HEK293 (cell line): ENCODE measurements at regions not wholly inside any gene's neighbourhood (a gene's known extent, or its start where the extent isn't known, plus 50 kb on each side); places are given as distances from the start of the nearest gene placed in this dataset.

Experiments used
- CTCF ChIA-PET: fragments of 350-600 bp; formaldehyde crosslinking; extraction: SDS; loops from one replicate; lab custom pipeline; 2021; ENCODE audit warnings: antibody characterized with exemption; lab: Yijun Ruan, JAX
- POLR2A ChIA-PET: fragments of 300-600 bp; formaldehyde crosslinking; extraction: SDS; loops from one replicate; lab custom pipeline; 2020; ENCODE audit warnings: antibody characterized with exemption, inconsistent platforms; lab: Yijun Ruan, JAX
- H3K27ac ChIP-seq: fragments of 200-500 bp; sonication (Bioruptor generic); 2 replicates; pipeline ENCODE4 v1.5.1; 2014; ENCODE audit warnings: low read depth, low read length, control low read depth, inconsistent platforms; ENCODE audit errors: extremely low read depth
- H3K36me3 ChIP-seq, 2 experiments: fragments of 200-500 bp in 1 of 2; sonication (Bioruptor generic) in 1 of 2; 1 replicate in 1 of 2; 2 replicates in 1 of 2; pipeline ENCODE4 v1.5.1; 2014 to 2017; ENCODE audit warnings: inconsistent platforms in 2 of 2, low read length in 2 of 2; ENCODE audit not compliant: control insufficient read depth in 2 of 2, insufficient read depth in 1 of 2
- H3K4me1 ChIP-seq: fragments of 200-500 bp; sonication (Bioruptor generic); 2 replicates; pipeline ENCODE4 v1.5.1; 2014; ENCODE audit warnings: mild to moderate bottlenecking, low read length, inconsistent platforms; ENCODE audit not compliant: control insufficient read depth, insufficient read depth
- H3K4me3 ChIP-seq: 2 replicates; pipeline ENCODE4 v1.5.1; 2011; ENCODE audit warnings: low read depth, mild to moderate bottlenecking, control low read depth, low read length, moderate library complexity
- H3K9me3 ChIP-seq: fragments of 200-500 bp; sonication (Bioruptor generic); 2 replicates; pipeline ENCODE4 v1.5.1; 2014; ENCODE audit warnings: low read depth, low read length, inconsistent platforms; ENCODE audit not compliant: control insufficient read depth, insufficient read depth
- BCL11B ChIP-seq: fragments of 450-650 bp; formaldehyde crosslinking; IDR thresholded peaks from 2 replicates; pipeline ENCODE4 v1.5.1; 2016; ENCODE audit warnings: low read depth, missing biosample characterization, missing genetic modification characterization
- GLI4 ChIP-seq: fragments of 450-650 bp; formaldehyde crosslinking; IDR thresholded peaks from 2 replicates; pipeline ENCODE4 v1.5.1; 2016; ENCODE audit warnings: missing biosample characterization, missing genetic modification characterization
- HOXD13 ChIP-seq: sonication (generic); formaldehyde crosslinking; IDR thresholded peaks from 2 replicates; pipeline ENCODE4 v1.8.0; 2022; ENCODE audit warnings: missing genetic modification reagents, borderline replicate concordance
- MYNN ChIP-seq: fragments of 450-650 bp; formaldehyde crosslinking; IDR thresholded peaks from 2 replicates; pipeline ENCODE4 v1.5.1; 2016; ENCODE audit warnings: missing biosample characterization, missing genetic modification characterization, borderline replicate concordance
- OSR2 ChIP-seq: fragments of 450-650 bp; formaldehyde crosslinking; IDR thresholded peaks from 2 replicates; pipeline ENCODE4 v1.5.1; 2016; ENCODE audit warnings: missing biosample characterization, missing genetic modification characterization
- RBAK ChIP-seq: fragments of 450-650 bp; formaldehyde crosslinking; IDR thresholded peaks from 2 replicates; pipeline ENCODE4 v1.5.1; 2016; ENCODE audit warnings: missing biosample characterization, missing genetic modification characterization
- REPIN1 ChIP-seq: fragments of 450-650 bp; formaldehyde crosslinking; IDR thresholded peaks from 2 replicates; pipeline ENCODE4 v1.5.1; 2017; ENCODE audit warnings: missing biosample characterization, missing genetic modification characterization, low read depth
- SCRT1 ChIP-seq: fragments of 450-650 bp; formaldehyde crosslinking; IDR thresholded peaks from 2 replicates; pipeline ENCODE4 v1.5.1; 2016; ENCODE audit warnings: missing biosample characterization, missing genetic modification characterization, borderline replicate concordance
- ZBTB21 ChIP-seq: fragments of 450-650 bp; formaldehyde crosslinking; IDR thresholded peaks from 2 replicates; pipeline ENCODE4 v1.5.1; 2017; ENCODE audit warnings: missing biosample characterization, missing genetic modification characterization
- ZFP37 ChIP-seq: fragments of 450-650 bp; formaldehyde crosslinking; IDR thresholded peaks from 2 replicates; pipeline ENCODE4 v1.5.1; 2016; ENCODE audit warnings: missing biosample characterization, missing genetic modification characterization
- ZIC2 ChIP-seq: fragments of 450-650 bp; formaldehyde crosslinking; IDR thresholded peaks from 2 replicates; pipeline ENCODE4 v1.5.1; 2016; ENCODE audit warnings: missing biosample characterization, missing genetic modification characterization
- ZNF175 ChIP-seq: fragments of 450-650 bp; formaldehyde crosslinking; IDR thresholded peaks from 2 replicates; pipeline ENCODE4 v1.5.1; 2016; ENCODE audit warnings: missing biosample characterization, missing genetic modification characterization
- ZNF248 ChIP-seq: fragments of 450-650 bp; formaldehyde crosslinking; IDR thresholded peaks from 2 replicates; pipeline ENCODE4 v1.5.1; 2017; ENCODE audit warnings: missing biosample characterization, missing genetic modification characterization
- ZNF335 ChIP-seq: fragments of 450-650 bp; formaldehyde crosslinking; conservative IDR thresholded peaks from 2 replicates; pipeline ENCODE4 v1.5.1; 2016; ENCODE audit warnings: missing biosample characterization, missing genetic modification characterization
- ZNF48 ChIP-seq: fragments of 450-650 bp; formaldehyde crosslinking; IDR thresholded peaks from 2 replicates; pipeline ENCODE4 v1.5.1; 2016; ENCODE audit warnings: missing biosample characterization, missing genetic modification characterization
- ZNF544 ChIP-seq: fragments of 450-650 bp; formaldehyde crosslinking; IDR thresholded peaks from 2 replicates; pipeline ENCODE4 v1.5.0; 2017; ENCODE audit warnings: missing biosample characterization, missing genetic modification characterization
- ZNF623 ChIP-seq: fragments of 450-650 bp; formaldehyde crosslinking; IDR thresholded peaks from 2 replicates; pipeline ENCODE4 v1.5.1; 2016; ENCODE audit warnings: missing biosample characterization, missing genetic modification characterization
- ZNF747 ChIP-seq: fragments of 450-650 bp; formaldehyde crosslinking; IDR thresholded peaks from 2 replicates; pipeline ENCODE4 v1.5.1; 2016; ENCODE audit warnings: missing biosample characterization, missing genetic modification characterization
- ZNF76 ChIP-seq: fragments of 450-650 bp; formaldehyde crosslinking; IDR thresholded peaks from 2 replicates; pipeline ENCODE4; 2016; ENCODE audit warnings: low read depth, missing biosample characterization, missing genetic modification characterization, borderline replicate concordance
- ZNF785 ChIP-seq: fragments of 450-650 bp; formaldehyde crosslinking; IDR thresholded peaks from 2 replicates; pipeline ENCODE4 v1.5.1; 2016; ENCODE audit warnings: missing biosample characterization, missing genetic modification characterization
- ZNF792 ChIP-seq: fragments of 450-650 bp; formaldehyde crosslinking; IDR thresholded peaks from 2 replicates; pipeline ENCODE4 v1.5.1; 2016; ENCODE audit warnings: missing biosample characterization, missing genetic modification characterization
- TF ChIP-seq, protein P1 (sequence below): fragments of 450-650 bp; formaldehyde crosslinking; IDR thresholded peaks from 2 replicates; pipeline ENCODE4 v1.5.1; 2016; ENCODE audit warnings: missing biosample characterization, missing genetic modification characterization
- TF ChIP-seq, protein P2 (sequence below): fragments of 450-650 bp; formaldehyde crosslinking; IDR thresholded peaks from 2 replicates; pipeline ENCODE4 v1.5.1; 2017; ENCODE audit warnings: missing biosample characterization, missing genetic modification characterization
- TF ChIP-seq, protein P3 (sequence below): fragments of 450-650 bp; formaldehyde crosslinking; IDR thresholded peaks from 2 replicates; pipeline ENCODE4 v1.5.1; 2016; ENCODE audit warnings: missing biosample characterization, missing genetic modification characterization
- TF ChIP-seq, protein P4 (sequence below): fragments of 450-650 bp; formaldehyde crosslinking; IDR thresholded peaks from 2 replicates; pipeline ENCODE4 v1.5.1; 2016; ENCODE audit warnings: missing biosample characterization, missing genetic modification characterization

DNA sequence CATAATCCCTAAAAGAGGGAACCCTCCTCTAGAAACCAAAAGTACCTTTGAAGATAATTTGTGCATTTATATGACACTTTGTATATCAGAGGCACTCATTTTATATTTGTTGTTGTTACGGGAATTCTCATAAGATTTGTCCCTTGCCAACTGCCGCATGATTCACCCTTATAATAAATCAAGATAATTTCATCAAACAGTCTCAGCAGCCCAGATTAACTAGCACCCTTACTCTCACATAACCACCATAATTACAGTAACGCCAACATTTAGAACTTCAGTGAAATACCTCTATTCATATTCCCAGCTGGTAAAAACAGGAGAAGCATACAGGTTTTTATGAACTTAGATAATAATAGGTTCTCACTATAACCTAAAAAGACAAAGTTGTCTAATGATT, 271.9 kb downstream of the LRRC3B start (continued):
- TF ChIP-seq, protein P1, sequence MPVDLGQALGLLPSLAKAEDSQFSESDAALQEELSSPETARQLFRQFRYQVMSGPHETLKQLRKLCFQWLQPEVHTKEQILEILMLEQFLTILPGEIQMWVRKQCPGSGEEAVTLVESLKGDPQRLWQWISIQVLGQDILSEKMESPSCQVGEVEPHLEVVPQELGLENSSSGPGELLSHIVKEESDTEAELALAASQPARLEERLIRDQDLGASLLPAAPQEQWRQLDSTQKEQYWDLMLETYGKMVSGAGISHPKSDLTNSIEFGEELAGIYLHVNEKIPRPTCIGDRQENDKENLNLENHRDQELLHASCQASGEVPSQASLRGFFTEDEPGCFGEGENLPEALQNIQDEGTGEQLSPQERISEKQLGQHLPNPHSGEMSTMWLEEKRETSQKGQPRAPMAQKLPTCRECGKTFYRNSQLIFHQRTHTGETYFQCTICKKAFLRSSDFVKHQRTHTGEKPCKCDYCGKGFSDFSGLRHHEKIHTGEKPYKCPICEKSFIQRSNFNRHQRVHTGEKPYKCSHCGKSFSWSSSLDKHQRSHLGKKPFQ (tag by site-specific recombination) = no peak
- TF ChIP-seq, protein P2, sequence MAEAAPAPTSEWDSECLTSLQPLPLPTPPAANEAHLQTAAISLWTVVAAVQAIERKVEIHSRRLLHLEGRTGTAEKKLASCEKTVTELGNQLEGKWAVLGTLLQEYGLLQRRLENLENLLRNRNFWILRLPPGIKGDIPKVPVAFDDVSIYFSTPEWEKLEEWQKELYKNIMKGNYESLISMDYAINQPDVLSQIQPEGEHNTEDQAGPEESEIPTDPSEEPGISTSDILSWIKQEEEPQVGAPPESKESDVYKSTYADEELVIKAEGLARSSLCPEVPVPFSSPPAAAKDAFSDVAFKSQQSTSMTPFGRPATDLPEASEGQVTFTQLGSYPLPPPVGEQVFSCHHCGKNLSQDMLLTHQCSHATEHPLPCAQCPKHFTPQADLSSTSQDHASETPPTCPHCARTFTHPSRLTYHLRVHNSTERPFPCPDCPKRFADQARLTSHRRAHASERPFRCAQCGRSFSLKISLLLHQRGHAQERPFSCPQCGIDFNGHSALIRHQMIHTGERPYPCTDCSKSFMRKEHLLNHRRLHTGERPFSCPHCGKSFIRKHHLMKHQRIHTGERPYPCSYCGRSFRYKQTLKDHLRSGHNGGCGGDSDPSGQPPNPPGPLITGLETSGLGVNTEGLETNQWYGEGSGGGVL (tag by site-specific recombination) = no peak
- no peak for TF ChIP-seq ZFP37 (tag by site-specific recombination)
- no peak for TF ChIP-seq ZNF48 (tag by site-specific recombination)
- TF ChIP-seq MYNN (tag by site-specific recombination) = no peak
- no peak for TF ChIP-seq OSR2 (tag by site-specific recombination)
- no peak for TF ChIP-seq ZNF785 (tag by site-specific recombination)
- TF ChIP-seq ZBTB21 (tag by site-specific recombination) = no peak
- no peak for TF ChIP-seq REPIN1 (tag by site-specific recombination)
- no peak for TF ChIP-seq ZNF623 (tag by site-specific recombination)
- TF ChIP-seq RBAK (tag by site-specific recombination) = no peak
- TF ChIP-seq, protein P3, sequence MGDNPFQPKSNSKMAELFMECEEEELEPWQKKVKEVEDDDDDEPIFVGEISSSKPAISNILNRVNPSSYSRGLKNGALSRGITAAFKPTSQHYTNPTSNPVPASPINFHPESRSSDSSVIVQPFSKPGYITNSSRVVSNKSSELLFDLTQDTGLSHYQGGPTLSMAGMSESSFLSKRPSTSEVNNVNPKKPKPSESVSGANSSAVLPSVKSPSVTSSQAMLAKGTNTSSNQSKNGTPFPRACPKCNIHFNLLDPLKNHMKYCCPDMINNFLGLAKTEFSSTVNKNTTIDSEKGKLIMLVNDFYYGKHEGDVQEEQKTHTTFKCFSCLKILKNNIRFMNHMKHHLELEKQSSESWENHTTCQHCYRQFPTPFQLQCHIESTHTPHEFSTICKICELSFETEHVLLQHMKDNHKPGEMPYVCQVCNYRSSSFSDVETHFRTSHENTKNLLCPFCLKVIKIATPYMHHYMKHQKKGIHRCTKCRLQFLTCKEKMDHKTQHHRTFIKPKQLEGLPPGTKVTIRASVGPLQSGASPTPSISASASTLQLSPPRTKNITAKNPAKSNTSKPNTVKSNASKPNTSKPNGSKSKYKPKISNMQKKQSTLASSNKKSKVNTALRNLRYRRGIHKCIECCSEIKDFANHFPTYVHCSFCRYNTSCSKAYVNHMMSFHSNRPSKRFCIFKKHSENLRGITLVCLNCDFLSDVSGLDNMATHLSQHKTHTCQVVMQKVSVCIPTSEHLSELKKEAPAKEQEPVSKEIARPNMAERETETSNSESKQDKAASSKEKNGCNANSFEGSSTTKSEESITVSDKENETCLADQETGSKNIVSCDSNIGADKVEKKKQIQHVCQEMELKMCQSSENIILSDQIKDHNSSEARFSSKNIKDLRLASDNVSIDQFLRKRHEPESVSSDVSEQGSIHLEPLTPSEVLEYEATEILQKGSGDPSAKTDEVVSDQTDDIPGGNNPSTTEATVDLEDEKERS (tag by site-specific recombination) = no peak

DNA sequence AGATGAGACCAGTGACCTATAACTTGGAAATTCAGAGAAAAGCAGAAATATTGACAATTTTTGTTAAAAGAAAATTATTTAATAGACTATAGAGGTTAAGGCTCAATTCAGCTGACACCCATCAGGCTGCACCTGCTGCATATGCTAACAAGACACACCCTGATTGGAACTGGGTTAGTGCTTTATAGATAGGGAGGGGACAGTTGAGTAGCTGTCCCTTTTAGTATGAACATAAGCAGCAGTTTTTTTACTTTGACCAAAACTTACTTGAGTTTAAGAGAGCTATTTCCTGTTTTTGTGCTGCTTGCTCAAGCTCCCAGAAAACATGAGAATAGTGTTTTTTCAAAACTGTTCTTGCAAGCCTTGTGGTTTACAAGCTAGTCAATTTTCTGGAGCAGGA, 292.6 kb downstream of the LRRC3B start:
- CTCF ChIA-PET = no interaction called here
- POLR2A ChIA-PET = no interaction called here
- H3K4me3 ChIP-seq = no peak overlapping the region
- H3K4me1 ChIP-seq = no peaks in the 10 kb centered on the region
- no peaks in the 10 kb centered on the region for H3K36me3 ChIP-seq
- no peak overlapping the region for H3K27ac ChIP-seq
- TF ChIP-seq HOXD13 (CRISPR knock-in tag) = no peak
- TF ChIP-seq ZNF175 (tag by site-specific recombination) = no peak
- no peak for TF ChIP-seq ZNF747
- TF ChIP-seq ZNF335 (tag by site-specific recombination) = no peak
- TF ChIP-seq ZIC2 (tag by site-specific recombination) = no peak
- no peak for TF ChIP-seq GLI4 (tag by site-specific recombination)
- TF ChIP-seq ZNF76 = no peak
- TF ChIP-seq, protein P4, sequence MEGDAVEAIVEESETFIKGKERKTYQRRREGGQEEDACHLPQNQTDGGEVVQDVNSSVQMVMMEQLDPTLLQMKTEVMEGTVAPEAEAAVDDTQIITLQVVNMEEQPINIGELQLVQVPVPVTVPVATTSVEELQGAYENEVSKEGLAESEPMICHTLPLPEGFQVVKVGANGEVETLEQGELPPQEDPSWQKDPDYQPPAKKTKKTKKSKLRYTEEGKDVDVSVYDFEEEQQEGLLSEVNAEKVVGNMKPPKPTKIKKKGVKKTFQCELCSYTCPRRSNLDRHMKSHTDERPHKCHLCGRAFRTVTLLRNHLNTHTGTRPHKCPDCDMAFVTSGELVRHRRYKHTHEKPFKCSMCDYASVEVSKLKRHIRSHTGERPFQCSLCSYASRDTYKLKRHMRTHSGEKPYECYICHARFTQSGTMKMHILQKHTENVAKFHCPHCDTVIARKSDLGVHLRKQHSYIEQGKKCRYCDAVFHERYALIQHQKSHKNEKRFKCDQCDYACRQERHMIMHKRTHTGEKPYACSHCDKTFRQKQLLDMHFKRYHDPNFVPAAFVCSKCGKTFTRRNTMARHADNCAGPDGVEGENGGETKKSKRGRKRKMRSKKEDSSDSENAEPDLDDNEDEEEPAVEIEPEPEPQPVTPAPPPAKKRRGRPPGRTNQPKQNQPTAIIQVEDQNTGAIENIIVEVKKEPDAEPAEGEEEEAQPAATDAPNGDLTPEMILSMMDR (tag by site-specific recombination) = no peak
- TF ChIP-seq ZNF792 = no peak
- no peak for TF ChIP-seq SCRT1 (tag by site-specific recombination)
- TF ChIP-seq BCL11B (tag by site-specific recombination) = no peak
- TF ChIP-seq ZNF544 (tag by site-specific recombination) = no peak
- no peak for TF ChIP-seq ZNF248 (tag by site-specific recombination)
- H3K9me3 ChIP-seq = no peaks in the 10 kb centered on the region
